Neural cell (in vitro differentiated cells): ENCODE measurements at regions not wholly inside any gene's neighbourhood (a gene's known extent, or its start where the extent isn't known, plus 50 kb on each side); places are given as distances from the start of the nearest gene placed in this dataset.
A peak's percentile ranks its signal among the peaks of the same experiment; 100 is the strongest.

ENCODE experiments used
- H2AFZ ChIP-seq: fragments of 200-600, 300-800 bp; sonication (generic), shearing (Covaris generic); 2 replicates; pipeline ENCODE4 v1.6.0; 2014; ENCODE audit warnings: low read depth, mild to moderate bottlenecking, antibody characterized with exemption, low read length, moderate library complexity
- H3F3A ChIP-seq: fragments of 200-600 bp; shearing (Covaris generic); 2 replicates; pipeline ENCODE4 v1.6.1; 2016; ENCODE audit warnings: mild to moderate bottlenecking, moderate library complexity, mixed read lengths, antibody characterized with exemption, low read length; ENCODE audit not compliant: insufficient read depth, poor library complexity, severe bottlenecking
- H3K27ac ChIP-seq: fragments of 200-600, 300-800 bp; sonication (generic), shearing (Covaris generic); 2 replicates; pipeline ENCODE4 v1.5.1; 2014; ENCODE audit warnings: mild to moderate bottlenecking, low read length, moderate library complexity
- H3K27me3 ChIP-seq: fragments of 300-800, 200-600 bp; sonication (generic), shearing (Covaris generic); 2 replicates; pipeline ENCODE4 v1.6.0; 2014; ENCODE audit warnings: mild to moderate bottlenecking, low read depth, low read length, moderate library complexity; ENCODE audit not compliant: insufficient read depth
- H3K36me3 ChIP-seq: fragments of 300-800, 200-600 bp; sonication (generic), shearing (Covaris generic); 2 replicates; pipeline ENCODE4 v1.5.1; 2014; ENCODE audit warnings: mild to moderate bottlenecking, antibody characterized with exemption, low read length, moderate library complexity; ENCODE audit not compliant: insufficient read depth
- H3K4me2 ChIP-seq: fragments of 300-800, 200-600 bp; sonication (generic), shearing (Covaris generic); 2 replicates; pipeline ENCODE4 v1.6.0; 2014; ENCODE audit warnings: mild to moderate bottlenecking, low read length
- H3K4me3 ChIP-seq: fragments of 300-800, 200-600 bp; sonication (generic), shearing (Covaris generic); 2 replicates; pipeline ENCODE4 v1.5.1; 2014; ENCODE audit warnings: mild to moderate bottlenecking, low read length, moderate library complexity
- H3K79me2 ChIP-seq: fragments of 200-600 bp; shearing (Covaris generic); replicated peaks from 2 replicates; pipeline ENCODE4 v1.6.0; 2014; ENCODE audit warnings: mild to moderate bottlenecking, low read length, moderate library complexity; ENCODE audit not compliant: insufficient read depth
- H3K9ac ChIP-seq: fragments of 300-800, 200-600 bp; sonication (generic), shearing (Covaris generic); 2 replicates; pipeline ENCODE4 v1.6.1; 2016; ENCODE audit warnings: mild to moderate bottlenecking, low read length, mixed read lengths
- H3K9me2 ChIP-seq: fragments of 200-600 bp; shearing (Covaris generic); 2 replicates; pipeline ENCODE4 v1.6.1; 2016; ENCODE audit warnings: mild to moderate bottlenecking, low read length, mixed read lengths; ENCODE audit not compliant: insufficient read depth
- H3K9me3 ChIP-seq: fragments of 200-600, 300-800 bp; sonication (generic), shearing (Covaris generic); 2 replicates; pipeline ENCODE4 v1.6.1; 2016; ENCODE audit warnings: mild to moderate bottlenecking, mixed run types, low read length, moderate library complexity, mixed read lengths
- H4K20me1 ChIP-seq: fragments of 200-600 bp; shearing (Covaris generic); 2 replicates; pipeline ENCODE4 v1.6.1; 2016; ENCODE audit warnings: mild to moderate bottlenecking, mixed run types; ENCODE audit not compliant: insufficient read depth
- EP300 ChIP-seq: fragments of 450-650 bp; conservative IDR thresholded peaks from 2 replicates; pipeline ENCODE4 v1.6.1; 2014; ENCODE audit warnings: antibody characterized with exemption, mild to moderate bottlenecking, moderate library complexity; ENCODE audit not compliant: poor library complexity, severe bottlenecking
- EZH2 ChIP-seq: fragments of 200-600, 300-800 bp; shearing (Covaris generic), sonication (generic); IDR thresholded peaks from 2 replicates; pipeline ENCODE4 v1.6.1; 2014; ENCODE audit warnings: antibody characterized with exemption, low read length, borderline replicate concordance, mild to moderate bottlenecking; ENCODE audit not compliant: insufficient read depth, poor library complexity, severe bottlenecking
- MXI1 ChIP-seq: fragments of 450-650 bp; conservative IDR thresholded peaks from 2 replicates; pipeline ENCODE4 v1.6.1; 2014; ENCODE audit warnings: antibody characterized with exemption, mild to moderate bottlenecking; ENCODE audit not compliant: poor library complexity, severe bottlenecking
- POLR2AphosphoS5 ChIP-seq: IDR thresholded peaks from 2 replicates; pipeline ENCODE4 v1.6.1; 2012
- RAD21 ChIP-seq: fragments of 450-650 bp; conservative IDR thresholded peaks from 2 replicates; pipeline ENCODE4 v1.6.1; 2014; ENCODE audit warnings: antibody characterized with exemption, mild to moderate bottlenecking, moderate library complexity
- SMC3 ChIP-seq: fragments of 450-650 bp; conservative IDR thresholded peaks from 2 replicates; pipeline ENCODE4 v1.6.1; 2014; ENCODE audit warnings: antibody characterized with exemption, mild to moderate bottlenecking, moderate library complexity; ENCODE audit not compliant: poor library complexity
- TAF1 ChIP-seq: IDR thresholded peaks from 2 replicates; pipeline ENCODE4 v1.6.1; 2012; ENCODE audit warnings: low read depth
- TF ChIP-seq, protein P1 (sequence below): IDR thresholded peaks from 2 replicates; pipeline ENCODE4 v1.6.1; 2012; ENCODE audit warnings: borderline replicate concordance
- TF ChIP-seq, protein P2 (sequence below): fragments of 450-650 bp; IDR thresholded peaks from 2 replicates; pipeline ENCODE4 v1.5.1; 2014; ENCODE audit warnings: antibody characterized with exemption, mild to moderate bottlenecking, moderate library complexity; ENCODE audit not compliant: poor library complexity, severe bottlenecking

DNA sequence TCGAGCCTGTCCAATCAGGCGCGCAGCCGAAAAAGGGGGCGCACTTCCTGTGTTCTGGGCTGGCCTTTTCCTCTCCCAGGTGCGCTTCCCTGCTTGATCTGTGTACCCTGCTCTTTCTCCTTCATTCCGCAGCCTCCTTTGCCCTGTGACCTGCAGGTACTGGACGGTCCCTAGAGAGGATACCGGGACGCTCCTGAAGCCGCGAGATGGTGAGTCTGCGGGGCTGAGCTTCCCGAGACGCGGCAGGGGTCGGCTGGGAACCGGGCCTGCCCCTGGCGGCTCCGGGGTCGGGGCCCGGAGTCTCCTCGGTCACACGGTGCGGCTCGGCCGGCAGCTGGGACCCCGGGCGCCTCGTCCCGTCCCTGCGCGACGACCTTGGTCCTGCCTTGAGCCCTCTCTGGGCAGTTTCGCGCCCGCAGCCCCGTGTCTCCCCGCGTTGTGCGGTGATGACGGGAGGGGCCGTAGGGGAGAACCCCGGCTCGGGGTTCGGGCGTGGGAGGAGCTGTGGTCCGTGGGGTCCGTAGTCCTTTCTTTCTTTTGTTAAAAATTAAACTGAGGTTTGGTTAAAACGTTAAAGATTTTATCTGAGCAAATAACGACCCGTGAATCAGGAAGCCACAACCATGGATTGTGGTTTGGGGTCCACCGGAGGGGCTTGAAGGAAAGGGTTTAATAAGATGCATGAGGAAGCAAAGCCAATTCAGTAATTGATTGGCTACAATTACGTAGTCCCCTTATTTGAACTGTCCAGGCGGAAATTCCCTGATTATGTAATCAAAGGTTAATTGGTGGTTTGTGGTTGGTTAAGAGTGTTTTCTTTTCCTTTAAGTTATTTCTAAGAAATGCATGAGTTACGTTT, 172.8 kb upstream of the ZNF267 start:
- H3K27ac ChIP-seq, result no peak overlapping the region
- TF ChIP-seq MXI1 (peak; percentile 66), SMC3 (no peak), EZH2 (no peak), EP300 (no peak), POLR2AphosphoS5 (peak; percentile 86), RAD21 (no peak), TAF1 (peak; percentile 43)
- TF ChIP-seq, protein P1, sequence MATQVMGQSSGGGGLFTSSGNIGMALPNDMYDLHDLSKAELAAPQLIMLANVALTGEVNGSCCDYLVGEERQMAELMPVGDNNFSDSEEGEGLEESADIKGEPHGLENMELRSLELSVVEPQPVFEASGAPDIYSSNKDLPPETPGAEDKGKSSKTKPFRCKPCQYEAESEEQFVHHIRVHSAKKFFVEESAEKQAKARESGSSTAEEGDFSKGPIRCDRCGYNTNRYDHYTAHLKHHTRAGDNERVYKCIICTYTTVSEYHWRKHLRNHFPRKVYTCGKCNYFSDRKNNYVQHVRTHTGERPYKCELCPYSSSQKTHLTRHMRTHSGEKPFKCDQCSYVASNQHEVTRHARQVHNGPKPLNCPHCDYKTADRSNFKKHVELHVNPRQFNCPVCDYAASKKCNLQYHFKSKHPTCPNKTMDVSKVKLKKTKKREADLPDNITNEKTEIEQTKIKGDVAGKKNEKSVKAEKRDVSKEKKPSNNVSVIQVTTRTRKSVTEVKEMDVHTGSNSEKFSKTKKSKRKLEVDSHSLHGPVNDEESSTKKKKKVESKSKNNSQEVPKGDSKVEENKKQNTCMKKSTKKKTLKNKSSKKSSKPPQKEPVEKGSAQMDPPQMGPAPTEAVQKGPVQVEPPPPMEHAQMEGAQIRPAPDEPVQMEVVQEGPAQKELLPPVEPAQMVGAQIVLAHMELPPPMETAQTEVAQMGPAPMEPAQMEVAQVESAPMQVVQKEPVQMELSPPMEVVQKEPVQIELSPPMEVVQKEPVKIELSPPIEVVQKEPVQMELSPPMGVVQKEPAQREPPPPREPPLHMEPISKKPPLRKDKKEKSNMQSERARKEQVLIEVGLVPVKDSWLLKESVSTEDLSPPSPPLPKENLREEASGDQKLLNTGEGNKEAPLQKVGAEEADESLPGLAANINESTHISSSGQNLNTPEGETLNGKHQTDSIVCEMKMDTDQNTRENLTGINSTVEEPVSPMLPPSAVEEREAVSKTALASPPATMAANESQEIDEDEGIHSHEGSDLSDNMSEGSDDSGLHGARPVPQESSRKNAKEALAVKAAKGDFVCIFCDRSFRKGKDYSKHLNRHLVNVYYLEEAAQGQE, result peak; percentile 49
- TF ChIP-seq, protein P2, sequence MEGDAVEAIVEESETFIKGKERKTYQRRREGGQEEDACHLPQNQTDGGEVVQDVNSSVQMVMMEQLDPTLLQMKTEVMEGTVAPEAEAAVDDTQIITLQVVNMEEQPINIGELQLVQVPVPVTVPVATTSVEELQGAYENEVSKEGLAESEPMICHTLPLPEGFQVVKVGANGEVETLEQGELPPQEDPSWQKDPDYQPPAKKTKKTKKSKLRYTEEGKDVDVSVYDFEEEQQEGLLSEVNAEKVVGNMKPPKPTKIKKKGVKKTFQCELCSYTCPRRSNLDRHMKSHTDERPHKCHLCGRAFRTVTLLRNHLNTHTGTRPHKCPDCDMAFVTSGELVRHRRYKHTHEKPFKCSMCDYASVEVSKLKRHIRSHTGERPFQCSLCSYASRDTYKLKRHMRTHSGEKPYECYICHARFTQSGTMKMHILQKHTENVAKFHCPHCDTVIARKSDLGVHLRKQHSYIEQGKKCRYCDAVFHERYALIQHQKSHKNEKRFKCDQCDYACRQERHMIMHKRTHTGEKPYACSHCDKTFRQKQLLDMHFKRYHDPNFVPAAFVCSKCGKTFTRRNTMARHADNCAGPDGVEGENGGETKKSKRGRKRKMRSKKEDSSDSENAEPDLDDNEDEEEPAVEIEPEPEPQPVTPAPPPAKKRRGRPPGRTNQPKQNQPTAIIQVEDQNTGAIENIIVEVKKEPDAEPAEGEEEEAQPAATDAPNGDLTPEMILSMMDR, result peak; percentile 51
- H3K79me2 ChIP-seq, result peaks cover 13% of the 10 kb centered on the region
- peak overlapping the region; percentile 74 for H2AFZ ChIP-seq
- H3K9ac ChIP-seq, result peak overlapping the region; percentile 80
- H3K9me2 ChIP-seq, result no peaks in the 10 kb centered on the region
- H3K4me2 ChIP-seq, result peak overlapping the region; percentile 91
- peaks cover 15% of the 10 kb centered on the region for H3K27me3 ChIP-seq
- H3K9me3 ChIP-seq, result no peaks in the 10 kb centered on the region
- no peaks in the 10 kb centered on the region for H4K20me1 ChIP-seq
- H3F3A ChIP-seq, result no peaks in the 10 kb centered on the region
- H3K4me3 ChIP-seq, result peak overlapping the region; percentile 97
- H3K36me3 ChIP-seq, result no peaks in the 10 kb centered on the region

DNA sequence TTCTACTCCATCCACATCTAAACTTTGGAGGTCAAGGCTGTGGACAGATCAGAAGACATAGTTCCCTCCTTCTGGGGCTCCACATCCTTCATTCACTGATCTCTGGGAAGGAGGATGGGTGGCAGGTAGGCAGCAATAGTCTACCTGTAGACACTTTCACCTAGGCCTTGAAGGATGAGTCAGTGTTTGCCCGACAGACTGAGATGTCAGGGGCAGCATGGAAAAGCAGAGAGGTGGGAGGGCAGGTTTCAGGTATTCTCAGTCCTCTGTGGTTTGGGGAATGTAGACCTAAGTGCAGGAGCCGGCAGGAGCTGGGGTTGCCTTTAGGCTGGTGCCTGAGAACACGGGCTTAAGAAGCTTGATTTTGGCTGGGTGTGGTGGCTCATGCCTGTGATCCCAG, 171.9 kb upstream of the ZNF267 start:
- peaks cover 15% of the 10 kb centered on the region for H3K27me3 ChIP-seq
- H3K27ac ChIP-seq, result no peak overlapping the region
- H3K9me3 ChIP-seq, result no peaks in the 10 kb centered on the region
- TF ChIP-seq EZH2 (no peak), POLR2AphosphoS5 (no peak), MXI1 (no peak), SMC3 (no peak), EP300 (no peak), TAF1 (no peak), RAD21 (no peak)
- TF ChIP-seq, protein P1, result no peak
- TF ChIP-seq, protein P2, result no peak
- no peak overlapping the region for H3K9ac ChIP-seq
- no peaks in the 10 kb centered on the region for H3K9me2 ChIP-seq
- no peaks in the 10 kb centered on the region for H4K20me1 ChIP-seq
- H3K4me3 ChIP-seq, result peak overlapping the region; percentile 97
- peaks cover 13% of the 10 kb centered on the region for H3K79me2 ChIP-seq
- H3K4me2 ChIP-seq, result peak overlapping the region; percentile 91
- H2AFZ ChIP-seq, result no peak overlapping the region
- no peaks in the 10 kb centered on the region for H3K36me3 ChIP-seq
- no peaks in the 10 kb centered on the region for H3F3A ChIP-seq
